KMS-11 (cell line): ENCODE measurements at regions not wholly inside any gene's neighbourhood (a gene's known extent, or its start where the extent isn't known, plus 50 kb on each side); places are given as distances from the start of the nearest gene placed in this dataset.

Experiments
- H2AFZ ChIP-seq: fragments of 200-600 bp; sonication (generic); 2 replicates; pipeline ENCODE4 v1.6.1; 2016; ENCODE audit warnings: antibody characterized with exemption, mixed run types, low read depth
- H3K27ac ChIP-seq: fragments of 200-600 bp; sonication (generic); 2 replicates; pipeline ENCODE4 v1.6.1; 2016; ENCODE audit warnings: mild to moderate bottlenecking, mixed run types
- H3K27me3 ChIP-seq: fragments of 200-600 bp; sonication (generic); 2 replicates; pipeline ENCODE4 v1.6.1; 2017; ENCODE audit warnings: mild to moderate bottlenecking, low read depth, mixed run types, moderate library complexity; ENCODE audit not compliant: insufficient read depth
- H3K36me3 ChIP-seq: fragments of 200-600 bp; sonication (generic); 2 replicates; pipeline ENCODE4 v1.6.1; 2017; ENCODE audit warnings: mild to moderate bottlenecking, mixed run types; ENCODE audit not compliant: insufficient read depth
- H3K4me1 ChIP-seq: fragments of 200-600 bp; sonication (generic); 2 replicates; pipeline ENCODE4 v1.6.1; 2016; ENCODE audit warnings: mild to moderate bottlenecking, low read depth, mixed run types; ENCODE audit not compliant: poor library complexity, severe bottlenecking
- H3K4me2 ChIP-seq: fragments of 200-600 bp; sonication (generic); 2 replicates; pipeline ENCODE4 v1.7.0; 2016; ENCODE audit warnings: mild to moderate bottlenecking, mixed run types
- H3K4me3 ChIP-seq: fragments of 200-600 bp; sonication (generic); IDR thresholded peaks from 2 replicates; pipeline ENCODE4 v1.6.1; 2017; ENCODE audit warnings: low read depth, low read length, mixed read lengths; ENCODE audit not compliant: insufficient read depth
- H3K79me2 ChIP-seq: fragments of 200-600 bp; sonication (generic); 2 replicates; pipeline ENCODE4 v1.6.1; 2016; ENCODE audit warnings: low read depth, mixed run types; ENCODE audit not compliant: insufficient read depth
- H3K9ac ChIP-seq: fragments of 200-600 bp; sonication (generic); 2 replicates; pipeline ENCODE4 v1.6.1; 2016; ENCODE audit warnings: mild to moderate bottlenecking, mixed run types
- H4K20me1 ChIP-seq: fragments of 200-600 bp; sonication (generic); 2 replicates; pipeline ENCODE4 v1.6.1; 2016; ENCODE audit warnings: mild to moderate bottlenecking, mixed run types; ENCODE audit not compliant: insufficient read depth
- CTCF ChIP-seq: fragments of 200-600 bp; sonication (generic); conservative IDR thresholded peaks from 2 replicates; pipeline ENCODE4 v1.6.1; 2017; ENCODE audit warnings: low read depth, mild to moderate bottlenecking, antibody characterized with exemption, low read length, moderate library complexity, mixed read lengths

GRCh38 chr14:37939442-37940028, 268.2 kb upstream of the SSTR1 start:
- no peak overlapping the region for H3K27ac ChIP-seq
- no peaks in the 10 kb centered on the region for H3K27me3 ChIP-seq
- no peak overlapping the region for H3K4me2 ChIP-seq
- H2AFZ ChIP-seq, result no peak overlapping the region
- no peaks in the 10 kb centered on the region for H3K36me3 ChIP-seq
- H3K79me2 ChIP-seq, result no peaks in the 10 kb centered on the region
- no peak for TF ChIP-seq CTCF
- no peak overlapping the region for H3K4me3 ChIP-seq
- H3K9ac ChIP-seq, result no peak overlapping the region
- no peaks in the 10 kb centered on the region for H3K4me1 ChIP-seq
- no peaks in the 10 kb centered on the region for H4K20me1 ChIP-seq

GRCh38 chr14:37945959-37946358, 261.7 kb upstream of the SSTR1 start:
- H3K4me3 ChIP-seq, result no peak overlapping the region
- no peaks in the 10 kb centered on the region for H3K36me3 ChIP-seq
- H3K79me2 ChIP-seq, result no peaks in the 10 kb centered on the region
- no peak for TF ChIP-seq CTCF
- no peak overlapping the region for H3K9ac ChIP-seq
- no peaks in the 10 kb centered on the region for H3K27me3 ChIP-seq
- no peak overlapping the region for H2AFZ ChIP-seq
- no peaks in the 10 kb centered on the region for H4K20me1 ChIP-seq
- H3K4me2 ChIP-seq, result no peak overlapping the region
- H3K4me1 ChIP-seq, result no peaks in the 10 kb centered on the region
- H3K27ac ChIP-seq, result no peak overlapping the region

GRCh38 chr14:37946819-37947218, 260.9 kb upstream of the SSTR1 start:
- H3K4me2 ChIP-seq, result no peak overlapping the region
- H4K20me1 ChIP-seq, result no peaks in the 10 kb centered on the region
- H3K4me3 ChIP-seq, result no peak overlapping the region
- no peaks in the 10 kb centered on the region for H3K4me1 ChIP-seq
- H3K27me3 ChIP-seq, result no peaks in the 10 kb centered on the region
- no peaks in the 10 kb centered on the region for H3K36me3 ChIP-seq
- H3K27ac ChIP-seq, result no peak overlapping the region
- TF ChIP-seq CTCF, result no peak
- no peak overlapping the region for H3K9ac ChIP-seq
- no peak overlapping the region for H2AFZ ChIP-seq
- no peaks in the 10 kb centered on the region for H3K79me2 ChIP-seq

- Histone ChIP-seq H3K4me3 (no peak overlapping the region), H3K9ac (no peak overlapping the region), H3K4me2 (no peak overlapping the region), H3K27ac (no peak overlapping the region), H4K20me1 (no peaks in the 10 kb centered on the region), H3K79me2 (no peaks in the 10 kb centered on the region), H2AFZ (no peak overlapping the region), H3K4me1 (no peaks in the 10 kb centered on the region), H3K36me3 (no peaks in the 10 kb centered on the region), H3K27me3 (no peaks in the 10 kb centered on the region)
- TF ChIP-seq CTCF, result no peak
These were observed 259.4 kb upstream of the SSTR1 start for GRCh38 chr14:37948266-37948665.
